H9 (cell line): ENCODE measurements at regions not wholly inside any gene's neighbourhood (a gene's known extent, or its start where the extent isn't known, plus 50 kb on each side); places are given as distances from the start of the nearest gene placed in this dataset.
"Not testable (repeated sequence)": the region's sequence is repeated elsewhere in the genome, so short reads cannot be mapped to it uniquely, and the experiment has no call there.

Source experiments
- DNase-seq: peaks from one replicate; pipeline ENCODE4 v3.0.0-alpha.2; 2017
- H2AFZ ChIP-seq: one replicate; pipeline ENCODE4 v1.6.1; 2013; ENCODE audit warnings: mild to moderate bottlenecking, low read length, control low read depth, moderate library complexity
- H2AK5ac ChIP-seq: 2 replicates; pipeline ENCODE4 v1.6.1; 2013; ENCODE audit warnings: low read length, control low read depth, mixed read lengths; ENCODE audit not compliant: insufficient read length
- H2BK120ac ChIP-seq: one replicate; pipeline ENCODE4 v1.6.1; 2013; ENCODE audit warnings: low read depth, mild to moderate bottlenecking, low read length, control low read depth, inconsistent platforms; ENCODE audit not compliant: poor library complexity, severe bottlenecking
- H2BK12ac ChIP-seq: 2 replicates; pipeline ENCODE4 v1.6.1; 2013; ENCODE audit warnings: low read length, control low read depth, mixed read lengths, low read depth; ENCODE audit not compliant: insufficient read length
- H2BK15ac ChIP-seq: 2 replicates; pipeline ENCODE4 v1.6.1; 2013; ENCODE audit warnings: low read depth, low read length, control low read depth
- H2BK20ac ChIP-seq: one replicate; pipeline ENCODE4 v1.6.1; 2013; ENCODE audit warnings: low read depth, mild to moderate bottlenecking, low read length, control low read depth, inconsistent platforms; ENCODE audit not compliant: poor library complexity, severe bottlenecking
- H2BK5ac ChIP-seq: 2 replicates; pipeline ENCODE4 v1.6.1; 2013; ENCODE audit warnings: low read length, control low read depth, mixed read lengths; ENCODE audit not compliant: insufficient read length
- H3K14ac ChIP-seq: 2 replicates; pipeline ENCODE4 v1.6.1; 2013; ENCODE audit warnings: low read length, control low read depth; ENCODE audit not compliant: insufficient read depth
- H3K18ac ChIP-seq: 2 replicates; pipeline ENCODE4 v1.6.1; 2013; ENCODE audit warnings: low read depth, mild to moderate bottlenecking, mixed read lengths, low read length, control low read depth; ENCODE audit not compliant: insufficient read length
- H3K23ac ChIP-seq: 2 replicates; pipeline ENCODE4 v1.6.1; 2013; ENCODE audit warnings: low read length, control low read depth, mixed read lengths, low read depth; ENCODE audit not compliant: insufficient read length
- H3K23me2 ChIP-seq: 2 replicates; pipeline ENCODE4 v1.6.1; 2013; ENCODE audit warnings: low read depth, mild to moderate bottlenecking, mixed read lengths, low read length, control low read depth; ENCODE audit not compliant: insufficient read length, poor library complexity, severe bottlenecking
- H3K27ac ChIP-seq: 2 replicates; pipeline ENCODE4 v1.5.1; 2013; ENCODE audit warnings: low read length, control low read depth, mixed read lengths, low read depth; ENCODE audit not compliant: insufficient read length
- H3K27me3 ChIP-seq: 2 replicates; pipeline ENCODE4 v1.6.1; 2013; ENCODE audit warnings: low read length, control low read depth, inconsistent platforms; ENCODE audit not compliant: insufficient read depth
- H3K4ac ChIP-seq: 2 replicates; pipeline ENCODE4 v1.6.1; 2013; ENCODE audit warnings: low read depth, mild to moderate bottlenecking, control low read depth, inconsistent platforms, low read length, moderate library complexity
- H3K4me1 ChIP-seq: 2 replicates; pipeline ENCODE4 v1.6.1; 2013; ENCODE audit warnings: low read length, control low read depth, inconsistent platforms; ENCODE audit not compliant: insufficient read depth
- H3K4me2 ChIP-seq: 2 replicates; pipeline ENCODE4 v1.6.1; 2013; ENCODE audit warnings: low read length, control low read depth, mixed read lengths; ENCODE audit not compliant: insufficient read length, insufficient read depth
- H3K56ac ChIP-seq: 2 replicates; pipeline ENCODE4 v1.6.1; 2013; ENCODE audit warnings: low read depth, mild to moderate bottlenecking, mixed read lengths, low read length, control low read depth; ENCODE audit not compliant: insufficient read length
- H3K79me1 ChIP-seq: 2 replicates; pipeline ENCODE4 v1.6.1; 2013; ENCODE audit warnings: low read depth, mild to moderate bottlenecking, moderate library complexity, low read length, control low read depth, inconsistent platforms; ENCODE audit not compliant: insufficient read depth, poor library complexity, severe bottlenecking
- H3K79me2 ChIP-seq: 2 replicates; pipeline ENCODE4 v1.6.1; 2013; ENCODE audit warnings: low read length, control low read depth, inconsistent platforms; ENCODE audit not compliant: insufficient read depth
- H3K9ac ChIP-seq: 2 replicates; pipeline ENCODE4 v1.6.1; 2013; ENCODE audit warnings: low read length, control low read depth, mixed read lengths; ENCODE audit not compliant: insufficient read length; ENCODE audit errors: extremely low read depth
- H3K9me3 ChIP-seq: one replicate; pipeline ENCODE4 v1.6.1; 2013; ENCODE audit warnings: low read depth, low read length, inconsistent platforms; ENCODE audit not compliant: control insufficient read depth
- H3T11ph ChIP-seq: one replicate; pipeline ENCODE4 v1.6.1; 2013; ENCODE audit warnings: mild to moderate bottlenecking, low read length, control low read depth, inconsistent platforms
- H4K20me1 ChIP-seq: one replicate; pipeline ENCODE4 v1.6.1; 2013; ENCODE audit not compliant: control insufficient read depth, insufficient read length, insufficient read depth
- H4K5ac ChIP-seq: 2 replicates; pipeline ENCODE4 v1.6.1; 2013; ENCODE audit warnings: low read depth, mild to moderate bottlenecking, mixed read lengths, low read length, control low read depth; ENCODE audit not compliant: insufficient read length
- H4K8ac ChIP-seq: replicated peaks from 2 replicates; pipeline ENCODE4 v1.6.1; 2013; ENCODE audit warnings: low read length, control low read depth, mixed read lengths, low read depth; ENCODE audit not compliant: insufficient read length
- H4K91ac ChIP-seq: 2 replicates; pipeline ENCODE4 v1.6.1; 2013; ENCODE audit warnings: low read depth, mild to moderate bottlenecking, moderate library complexity, mixed read lengths, low read length, control low read depth; ENCODE audit not compliant: insufficient read length
- H3K27ac Mint-ChIP-seq, 3 experiments: 2 replicates in 2 of 3; 3 replicates in 1 of 3; pipeline ENCODE4 v1.8.0; 2020 to 2021; ENCODE audit warnings: mixed read lengths in 3 of 3, mild to moderate bottlenecking in 1 of 3, moderate library complexity in 1 of 3
- H3K27me3 Mint-ChIP-seq: 2 replicates; pipeline ENCODE4 v1.8.0; 2021; ENCODE audit warnings: low read depth, mild to moderate bottlenecking, moderate library complexity, mixed read lengths
- H3K36me3 Mint-ChIP-seq, 3 experiments: 2 replicates in 2 of 3; 3 replicates in 1 of 3; pipeline ENCODE4 v1.8.0; 2020 to 2021; ENCODE audit warnings: low read depth in 3 of 3, mixed read lengths in 3 of 3; ENCODE audit not compliant: insufficient read depth in 1 of 3
- H3K4me1 Mint-ChIP-seq, 2 experiments: 2 replicates each; pipeline ENCODE4 v1.8.0; 2020; ENCODE audit warnings: mixed read lengths in 2 of 2
- H3K4me3 Mint-ChIP-seq, 2 experiments: 2 replicates in 1 of 2; 3 replicates in 1 of 2; pipeline ENCODE4 v1.8.0; 2020 to 2021; ENCODE audit warnings: mild to moderate bottlenecking in 2 of 2, mixed read lengths in 2 of 2, moderate library complexity in 1 of 2
- H3K9me3 Mint-ChIP-seq, 2 experiments: 2 replicates in 1 of 2; 3 replicates in 1 of 2; pipeline ENCODE4 v1.8.0; 2020; ENCODE audit warnings: mild to moderate bottlenecking in 2 of 2, mixed read lengths in 2 of 2, moderate library complexity in 1 of 2
- WGBS: extraction: QIAGEN DNeasy Blood & Tissue Kit; methylation state at CpG from one replicate; pipeline ENCODE4 v1.1.7; 2013; ENCODE audit warnings: missing lambda C conversion rate, low lambda C conversion rate, mixed read lengths; ENCODE audit not compliant: insufficient read length; ENCODE audit errors: extremely low coverage; 5-methylcytosine and 5-hydroxymethylcytosine counted together

DNA sequence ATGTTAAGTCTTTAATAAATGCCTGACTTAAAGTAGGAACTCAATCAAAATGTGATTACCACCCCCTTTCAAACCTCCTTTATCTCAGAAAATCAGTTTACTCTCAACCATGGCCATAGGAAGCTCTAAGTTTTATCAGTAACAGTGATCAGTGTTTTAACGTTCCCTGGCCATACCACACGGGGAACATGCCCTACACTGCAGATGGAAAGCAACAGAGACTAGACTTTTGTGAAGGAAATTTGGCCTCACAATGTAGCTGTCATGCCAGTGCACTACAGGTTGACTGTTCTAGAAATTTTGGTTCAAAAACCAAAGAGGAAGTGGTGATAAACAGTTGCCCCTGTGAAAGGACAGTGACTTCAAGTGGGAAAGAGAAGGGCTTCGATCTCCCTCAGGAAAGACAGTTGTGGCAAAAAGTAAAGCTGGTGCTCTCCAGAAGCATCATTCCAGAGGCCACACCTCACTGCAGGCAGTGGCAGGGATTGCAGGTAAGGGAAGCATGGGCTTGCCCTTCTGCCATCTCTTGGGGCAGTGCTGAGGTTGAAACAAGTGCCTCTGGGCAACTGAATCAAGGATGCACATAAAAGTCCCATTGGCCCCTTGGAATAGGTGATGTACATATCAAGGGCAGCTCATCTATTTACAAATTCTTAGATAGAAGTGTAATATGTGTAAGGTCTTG, 57.7 kb upstream of the FCGR1A start:
- not testable (repeated sequence) for DNase-seq, H3K4me1 ChIP-seq, H3K18ac ChIP-seq, H3K79me2 ChIP-seq, H2AK5ac ChIP-seq, H3K27me3 Mint-ChIP-seq, H3T11ph ChIP-seq, H3K4me2 ChIP-seq, H3K9me3 Mint-ChIP-seq, H4K20me1 ChIP-seq, H3K23ac ChIP-seq, H4K91ac ChIP-seq, H3K79me1 ChIP-seq, H3K27ac Mint-ChIP-seq, H2BK12ac ChIP-seq, H3K27me3 ChIP-seq, H3K4me1 Mint-ChIP-seq, H3K9ac ChIP-seq, H2BK15ac ChIP-seq, H2BK120ac ChIP-seq, H2AFZ ChIP-seq, H4K8ac ChIP-seq, H3K23me2 ChIP-seq, H3K9me3 ChIP-seq, H3K36me3 Mint-ChIP-seq, H2BK5ac ChIP-seq, H4K5ac ChIP-seq, H3K56ac ChIP-seq, H3K27ac ChIP-seq, H3K14ac ChIP-seq, H3K4me3 Mint-ChIP-seq, H3K4ac ChIP-seq, H2BK20ac ChIP-seq
- WGBS = no CpG with 5 or more reads among the region's 3 CpGs

DNA sequence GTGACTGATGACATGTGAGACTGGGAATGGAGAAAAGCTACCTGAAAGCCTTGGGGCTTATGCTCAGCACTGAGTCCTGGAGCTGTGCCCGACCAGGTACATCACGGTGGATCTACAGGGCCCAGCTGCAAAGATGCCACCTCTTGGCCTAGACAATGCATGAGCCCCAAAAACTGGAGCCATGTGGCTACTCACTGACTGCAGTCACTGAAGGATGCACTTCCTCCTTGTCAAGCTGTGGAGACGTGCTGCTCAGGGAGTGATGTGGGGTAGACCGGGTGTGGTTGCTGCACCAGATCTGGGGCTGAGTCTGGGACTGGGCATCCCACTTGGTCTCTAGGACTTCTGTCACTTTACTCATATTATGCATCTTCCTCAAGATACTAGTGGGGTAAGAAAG, 55.8 kb upstream of the FCGR1A start:
- H2BK12ac ChIP-seq, H3K56ac ChIP-seq, H3T11ph ChIP-seq, DNase-seq, H3K23me2 ChIP-seq, H3K36me3 Mint-ChIP-seq, H3K4me1 ChIP-seq, H3K4me1 Mint-ChIP-seq, H3K4ac ChIP-seq, H4K8ac ChIP-seq, H3K18ac ChIP-seq, H2BK20ac ChIP-seq, H3K9ac ChIP-seq, H3K27ac Mint-ChIP-seq, H4K91ac ChIP-seq, H2AFZ ChIP-seq, H3K4me3 Mint-ChIP-seq, H2BK15ac ChIP-seq, H3K27me3 Mint-ChIP-seq, H3K9me3 Mint-ChIP-seq, H4K5ac ChIP-seq, H3K23ac ChIP-seq, H2BK5ac ChIP-seq, H3K27ac ChIP-seq, H2BK120ac ChIP-seq, H3K79me1 ChIP-seq, H3K9me3 ChIP-seq, H4K20me1 ChIP-seq, H3K27me3 ChIP-seq, H3K14ac ChIP-seq, H2AK5ac ChIP-seq, H3K79me2 ChIP-seq, H3K4me2 ChIP-seq: not testable (repeated sequence)
- no CpG with 5 or more reads among the region's 4 CpGs for WGBS
